Endothelial cell (in vitro differentiated cells): ENCODE measurements at regions not wholly inside any gene's neighbourhood (a gene's known extent, or its start where the extent isn't known, plus 50 kb on each side); places are given as distances from the start of the nearest gene placed in this dataset.

Source experiments
- DNase-seq: peaks from one replicate; pipeline ENCODE4 v3.0.0; 2021; ENCODE audit warnings: low spot score
- H3K27ac Mint-ChIP-seq: one replicate; pipeline ENCODE4 v1.8.0; 2021; ENCODE audit warnings: mixed read lengths, inconsistent platforms; ENCODE audit not compliant: unreplicated experiment
- H3K27me3 Mint-ChIP-seq: one replicate; pipeline ENCODE4 v1.8.0; 2021; ENCODE audit warnings: mild to moderate bottlenecking, moderate library complexity, mixed read lengths, inconsistent platforms; ENCODE audit not compliant: unreplicated experiment
- H3K36me3 Mint-ChIP-seq: one replicate; pipeline ENCODE4 v1.8.0; 2021; ENCODE audit warnings: mild to moderate bottlenecking, low read depth, mixed read lengths, inconsistent platforms; ENCODE audit not compliant: unreplicated experiment
- H3K4me1 Mint-ChIP-seq: one replicate; pipeline ENCODE4 v1.8.0; 2021; ENCODE audit warnings: mild to moderate bottlenecking, mixed read lengths, inconsistent platforms; ENCODE audit not compliant: unreplicated experiment
- H3K4me3 Mint-ChIP-seq: one replicate; pipeline ENCODE4 v1.8.0; 2021; ENCODE audit warnings: mild to moderate bottlenecking, mixed read lengths, inconsistent platforms; ENCODE audit not compliant: unreplicated experiment
- H3K9me3 Mint-ChIP-seq: one replicate; pipeline ENCODE4 v1.8.0; 2021; ENCODE audit warnings: mixed read lengths, inconsistent platforms; ENCODE audit not compliant: unreplicated experiment
- TF ChIP-seq, protein P1 (sequence below): fragments of 200-600 bp; sonication (generic); IDR thresholded peaks from one replicate; pipeline ENCODE4 v1.5.0; 2021; ENCODE audit warnings: antibody characterized with exemption; ENCODE audit not compliant: unreplicated experiment

GRCh38 chr6:44635486-44635885 lies 248.0 kb downstream of the CDC5L start:
- Mint-ChIP-seq H3K4me3 (no peak overlapping the region), H3K27ac (no peak overlapping the region), H3K36me3 (no peaks in the 10 kb centered on the region), H3K27me3 (peaks cover 7% of the 10 kb centered on the region), H3K4me1 (no peaks in the 10 kb centered on the region), H3K9me3 (no peaks in the 10 kb centered on the region)
- TF ChIP-seq, protein P1, sequence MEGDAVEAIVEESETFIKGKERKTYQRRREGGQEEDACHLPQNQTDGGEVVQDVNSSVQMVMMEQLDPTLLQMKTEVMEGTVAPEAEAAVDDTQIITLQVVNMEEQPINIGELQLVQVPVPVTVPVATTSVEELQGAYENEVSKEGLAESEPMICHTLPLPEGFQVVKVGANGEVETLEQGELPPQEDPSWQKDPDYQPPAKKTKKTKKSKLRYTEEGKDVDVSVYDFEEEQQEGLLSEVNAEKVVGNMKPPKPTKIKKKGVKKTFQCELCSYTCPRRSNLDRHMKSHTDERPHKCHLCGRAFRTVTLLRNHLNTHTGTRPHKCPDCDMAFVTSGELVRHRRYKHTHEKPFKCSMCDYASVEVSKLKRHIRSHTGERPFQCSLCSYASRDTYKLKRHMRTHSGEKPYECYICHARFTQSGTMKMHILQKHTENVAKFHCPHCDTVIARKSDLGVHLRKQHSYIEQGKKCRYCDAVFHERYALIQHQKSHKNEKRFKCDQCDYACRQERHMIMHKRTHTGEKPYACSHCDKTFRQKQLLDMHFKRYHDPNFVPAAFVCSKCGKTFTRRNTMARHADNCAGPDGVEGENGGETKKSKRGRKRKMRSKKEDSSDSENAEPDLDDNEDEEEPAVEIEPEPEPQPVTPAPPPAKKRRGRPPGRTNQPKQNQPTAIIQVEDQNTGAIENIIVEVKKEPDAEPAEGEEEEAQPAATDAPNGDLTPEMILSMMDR = no peak
- no peak for DNase-seq

- no peak for DNase-seq
- Mint-ChIP-seq H3K27me3 (peaks cover 5% of the 10 kb centered on the region), H3K27ac (no peak overlapping the region), H3K4me1 (no peaks in the 10 kb centered on the region), H3K9me3 (no peaks in the 10 kb centered on the region), H3K4me3 (no peak overlapping the region), H3K36me3 (no peaks in the 10 kb centered on the region)
- TF ChIP-seq, protein P1 = no peak
Measured at GRCh38 chr6:44636561-44637248, 249.2 kb downstream of the CDC5L start.

DNA sequence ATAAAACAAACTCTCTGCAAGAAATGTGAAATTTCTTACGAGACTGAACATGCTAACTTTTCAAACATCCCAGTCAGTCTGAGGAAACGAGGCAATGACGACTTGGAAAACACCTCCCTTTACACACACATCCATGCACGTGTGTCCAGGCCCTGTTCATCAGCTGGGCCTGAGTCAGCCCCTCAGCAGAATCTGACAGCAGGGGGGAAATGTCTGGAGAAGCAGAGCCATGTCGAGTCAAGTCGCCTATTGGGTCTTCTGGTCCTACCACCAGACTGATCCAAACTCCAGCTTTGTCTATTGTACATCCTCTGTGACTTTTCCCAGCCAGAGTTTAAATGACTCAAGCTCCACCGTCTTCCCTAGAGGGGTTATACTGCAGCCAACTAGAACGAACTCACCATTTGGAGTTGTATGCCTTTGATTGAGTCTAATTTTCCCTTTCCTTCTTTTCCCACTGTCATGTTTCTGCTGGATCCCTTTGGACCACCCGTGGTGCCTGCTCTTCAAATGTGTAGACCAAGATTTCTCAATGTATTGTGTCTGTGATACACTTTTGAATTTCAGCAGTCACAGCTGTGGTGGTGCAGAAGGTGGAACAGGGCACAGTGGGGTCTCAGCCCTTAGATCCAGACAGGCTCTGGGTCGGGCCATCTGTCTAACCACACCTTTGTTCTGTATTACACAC lies 254.0 kb downstream of the CDC5L start:
- no peak overlapping the region for H3K27ac Mint-ChIP-seq
- no peak overlapping the region for H3K4me3 Mint-ChIP-seq
- no peaks in the 10 kb centered on the region for H3K9me3 Mint-ChIP-seq
- no peak for DNase-seq
- H3K27me3 Mint-ChIP-seq = peaks cover 5% of the 10 kb centered on the region
- TF ChIP-seq, protein P1 = no peak
- peaks cover 5% of the 10 kb centered on the region for H3K4me1 Mint-ChIP-seq
- H3K36me3 Mint-ChIP-seq = no peaks in the 10 kb centered on the region

- Mint-ChIP-seq H3K9me3 (no peaks in the 10 kb centered on the region), H3K36me3 (no peaks in the 10 kb centered on the region), H3K27me3 (peaks cover 5% of the 10 kb centered on the region), H3K4me1 (peaks cover 5% of the 10 kb centered on the region), H3K4me3 (no peak overlapping the region), H3K27ac (no peak overlapping the region)
- TF ChIP-seq, protein P1 = no peak
- DNase-seq = no peak
Measured at GRCh38 chr6:44642349-44642748, 254.8 kb downstream of the CDC5L start.

DNA sequence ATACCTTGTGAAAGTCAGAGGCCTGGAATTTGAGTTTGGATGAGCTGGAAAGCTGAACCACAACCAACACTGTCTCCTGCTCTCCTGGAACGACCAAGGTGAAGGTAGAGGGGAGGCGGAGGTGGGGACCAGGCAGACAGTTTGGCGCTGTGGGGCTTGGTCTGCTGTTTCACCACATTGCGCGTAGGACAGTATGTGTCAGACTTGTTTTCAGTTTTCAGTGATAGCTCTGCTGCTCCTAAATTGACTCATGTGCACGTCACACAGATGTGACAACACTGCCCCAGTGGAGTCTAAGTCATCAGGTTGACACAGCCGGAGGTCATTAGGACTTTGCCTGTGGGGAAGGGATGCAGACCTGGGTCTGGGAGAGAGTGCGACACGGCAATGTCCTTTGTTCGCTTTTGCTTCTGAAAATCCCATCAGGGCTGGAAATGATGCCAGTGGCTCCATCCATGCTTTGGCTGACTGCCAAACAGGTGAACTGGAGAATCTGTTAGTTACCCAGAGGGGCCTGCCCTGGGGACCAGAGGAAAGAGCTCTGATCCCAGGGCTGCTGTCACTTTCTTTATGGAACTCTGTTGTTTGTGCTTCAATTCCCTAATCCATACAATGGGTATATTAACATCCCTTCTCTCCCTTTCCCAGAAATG lies 255.5 kb downstream of the CDC5L start:
- Mint-ChIP-seq H3K4me3 (no peak overlapping the region), H3K36me3 (no peaks in the 10 kb centered on the region), H3K4me1 (peaks cover 5% of the 10 kb centered on the region), H3K9me3 (no peaks in the 10 kb centered on the region), H3K27me3 (peaks cover 5% of the 10 kb centered on the region), H3K27ac (no peak overlapping the region)
- no peak for DNase-seq
- TF ChIP-seq, protein P1 = no peak
